ENCODE measurements at regions not wholly inside any gene's neighbourhood (a gene's known extent, or its start where the extent isn't known, plus 50 kb on each side); places are given as distances from the start of the nearest gene placed in this dataset.
A peak's percentile ranks its signal among the peaks of the same experiment; 100 is the strongest.

- 76 to 97% methylated on average over 3 of the region's 3 CpGs for WGBS, 2 donors
- no peak for ATAC-seq
- Histone ChIP-seq H3K36me3 (replicated peaks in 1 of 2; ENCODE audit: insufficient read depth in 1 of 2, low read depth in 2 of 2) (no peaks in the 10 kb centered on the region), H3K4me3 (no peak overlapping the region), H3K27ac (peak overlapping the region in 3 of 4 donors; percentile 63 to 80 (median 77)), H3K27me3 (no peaks in the 10 kb centered on the region), H3K4me1 (peaks cover 56% of the 10 kb centered on the region), H3K9me3 (no peaks in the 10 kb centered on the region)
- intact Hi-C loops (cut with DNase I), result no loop called here
- no peak for TF ChIP-seq CTCF (IDR thresholded peaks at IDR 0.05)
- no peak for TF ChIP-seq POLR2A (IDR thresholded peaks at IDR 0.05)
- DNase-seq, result no peak
Measured at GRCh38 chr21:38913893-38914527, 108.3 kb downstream of the ETS2 start.

GRCh38 chr21:38913120-38913892 lies 107.6 kb downstream of the ETS2 start:
- 9 to 11% methylated on average over 32 of the region's 32 CpGs for WGBS, 2 donors
- peak overlapping the region; percentile 63 to 80 (median 78) for H3K27ac ChIP-seq
- peaks cover 59% of the 10 kb centered on the region for H3K4me1 ChIP-seq
- H3K9me3 ChIP-seq, result no peaks in the 10 kb centered on the region
- peak; percentile 88 for ATAC-seq
- H3K36me3 ChIP-seq (replicated peaks in 1 of 2; ENCODE audit: insufficient read depth in 1 of 2, low read depth in 2 of 2), result no peaks in the 10 kb centered on the region
- H3K27me3 ChIP-seq, result no peaks in the 10 kb centered on the region
- TF ChIP-seq POLR2A (IDR thresholded peaks at IDR 0.05) (peak in 2 of 3 donors; percentile 51 to 66), CTCF (IDR thresholded peaks at IDR 0.05) (no peak)
- peak; percentile 86 to 92 (median 90) for DNase-seq
- no peak overlapping the region for H3K4me3 ChIP-seq
- intact Hi-C loops (cut with DNase I), result no loop called here

GRCh38 chr21:38912789-38913119 lies 107.0 kb downstream of the ETS2 start:
- H3K36me3 ChIP-seq (replicated peaks in 1 of 2; ENCODE audit: insufficient read depth in 1 of 2, low read depth in 2 of 2), result no peaks in the 10 kb centered on the region
- ATAC-seq (no peak), DNase-seq (no peak)
- no peak overlapping the region for H3K4me3 ChIP-seq
- no peaks in the 10 kb centered on the region for H3K9me3 ChIP-seq
- TF ChIP-seq CTCF (IDR thresholded peaks at IDR 0.05) (no peak), POLR2A (IDR thresholded peaks at IDR 0.05) (no peak)
- no peaks in the 10 kb centered on the region for H3K27me3 ChIP-seq
- WGBS, 2 donors, result 55 to 60% methylated on average over 6 of the region's 6 CpGs
- intact Hi-C loops (cut with DNase I), result no loop called here
- H3K27ac ChIP-seq, result peak overlapping the region; percentile 63 to 80 (median 78)
- H3K4me1 ChIP-seq, result peaks cover 60% of the 10 kb centered on the region

- DNase-seq (no peak), ATAC-seq (no peak)
- intact Hi-C loops (cut with DNase I), result no loop called here
- Histone ChIP-seq H3K27me3 (no peaks in the 10 kb centered on the region), H3K4me3 (no peak overlapping the region), H3K36me3 (replicated peaks in 1 of 2; ENCODE audit: insufficient read depth in 1 of 2, low read depth in 2 of 2) (no peaks in the 10 kb centered on the region), H3K4me1 (peaks cover 66% of the 10 kb centered on the region), H3K27ac (peak overlapping the region; percentile 63 to 80 (median 78)), H3K9me3 (no peaks in the 10 kb centered on the region)
- 88 to 92% methylated on average over 7 of the region's 7 CpGs for WGBS, 2 donors
- TF ChIP-seq CTCF (IDR thresholded peaks at IDR 0.05) (no peak), POLR2A (IDR thresholded peaks at IDR 0.05) (no peak)
Measured at GRCh38 chr21:38912102-38912629, 106.4 kb downstream of the ETS2 start.

All from body of pancreas (tissue), 4 donors.